Neural cell (in vitro differentiated cells): ENCODE measurements at regions not wholly inside any gene's neighbourhood (a gene's known extent, or its start where the extent isn't known, plus 50 kb on each side); places are given as distances from the start of the nearest gene placed in this dataset.

Experiments used
- H2AFZ ChIP-seq: fragments of 200-600, 300-800 bp; sonication (generic), shearing (Covaris generic); 2 replicates; pipeline ENCODE4 v1.6.0; 2014; ENCODE audit warnings: low read depth, mild to moderate bottlenecking, antibody characterized with exemption, low read length, moderate library complexity
- H3F3A ChIP-seq: fragments of 200-600 bp; shearing (Covaris generic); 2 replicates; pipeline ENCODE4 v1.6.1; 2016; ENCODE audit warnings: mild to moderate bottlenecking, moderate library complexity, mixed read lengths, antibody characterized with exemption, low read length; ENCODE audit not compliant: insufficient read depth, poor library complexity, severe bottlenecking
- H3K27ac ChIP-seq: fragments of 200-600, 300-800 bp; sonication (generic), shearing (Covaris generic); 2 replicates; pipeline ENCODE4 v1.5.1; 2014; ENCODE audit warnings: mild to moderate bottlenecking, low read length, moderate library complexity
- H3K27me3 ChIP-seq: fragments of 300-800, 200-600 bp; sonication (generic), shearing (Covaris generic); 2 replicates; pipeline ENCODE4 v1.6.0; 2014; ENCODE audit warnings: mild to moderate bottlenecking, low read depth, low read length, moderate library complexity; ENCODE audit not compliant: insufficient read depth
- H3K36me3 ChIP-seq: fragments of 300-800, 200-600 bp; sonication (generic), shearing (Covaris generic); 2 replicates; pipeline ENCODE4 v1.5.1; 2014; ENCODE audit warnings: mild to moderate bottlenecking, antibody characterized with exemption, low read length, moderate library complexity; ENCODE audit not compliant: insufficient read depth
- H3K4me2 ChIP-seq: fragments of 300-800, 200-600 bp; sonication (generic), shearing (Covaris generic); 2 replicates; pipeline ENCODE4 v1.6.0; 2014; ENCODE audit warnings: mild to moderate bottlenecking, low read length
- H3K4me3 ChIP-seq: fragments of 300-800, 200-600 bp; sonication (generic), shearing (Covaris generic); 2 replicates; pipeline ENCODE4 v1.5.1; 2014; ENCODE audit warnings: mild to moderate bottlenecking, low read length, moderate library complexity
- H3K79me2 ChIP-seq: fragments of 200-600 bp; shearing (Covaris generic); replicated peaks from 2 replicates; pipeline ENCODE4 v1.6.0; 2014; ENCODE audit warnings: mild to moderate bottlenecking, low read length, moderate library complexity; ENCODE audit not compliant: insufficient read depth
- H3K9ac ChIP-seq: fragments of 300-800, 200-600 bp; sonication (generic), shearing (Covaris generic); 2 replicates; pipeline ENCODE4 v1.6.1; 2016; ENCODE audit warnings: mild to moderate bottlenecking, low read length, mixed read lengths
- H3K9me2 ChIP-seq: fragments of 200-600 bp; shearing (Covaris generic); 2 replicates; pipeline ENCODE4 v1.6.1; 2016; ENCODE audit warnings: mild to moderate bottlenecking, low read length, mixed read lengths; ENCODE audit not compliant: insufficient read depth
- H3K9me3 ChIP-seq: fragments of 200-600, 300-800 bp; sonication (generic), shearing (Covaris generic); 2 replicates; pipeline ENCODE4 v1.6.1; 2016; ENCODE audit warnings: mild to moderate bottlenecking, mixed run types, low read length, moderate library complexity, mixed read lengths
- H4K20me1 ChIP-seq: fragments of 200-600 bp; shearing (Covaris generic); 2 replicates; pipeline ENCODE4 v1.6.1; 2016; ENCODE audit warnings: mild to moderate bottlenecking, mixed run types; ENCODE audit not compliant: insufficient read depth
- CTCF ChIP-seq: fragments of 450-650 bp; IDR thresholded peaks from 2 replicates; pipeline ENCODE4 v1.5.1; 2014; ENCODE audit warnings: antibody characterized with exemption, mild to moderate bottlenecking, moderate library complexity; ENCODE audit not compliant: poor library complexity, severe bottlenecking
- EP300 ChIP-seq: fragments of 450-650 bp; conservative IDR thresholded peaks from 2 replicates; pipeline ENCODE4 v1.6.1; 2014; ENCODE audit warnings: antibody characterized with exemption, mild to moderate bottlenecking, moderate library complexity; ENCODE audit not compliant: poor library complexity, severe bottlenecking
- EZH2 ChIP-seq: fragments of 200-600, 300-800 bp; shearing (Covaris generic), sonication (generic); IDR thresholded peaks from 2 replicates; pipeline ENCODE4 v1.6.1; 2014; ENCODE audit warnings: antibody characterized with exemption, low read length, borderline replicate concordance, mild to moderate bottlenecking; ENCODE audit not compliant: insufficient read depth, poor library complexity, severe bottlenecking
- MXI1 ChIP-seq: fragments of 450-650 bp; conservative IDR thresholded peaks from 2 replicates; pipeline ENCODE4 v1.6.1; 2014; ENCODE audit warnings: antibody characterized with exemption, mild to moderate bottlenecking; ENCODE audit not compliant: poor library complexity, severe bottlenecking
- POLR2AphosphoS5 ChIP-seq: IDR thresholded peaks from 2 replicates; pipeline ENCODE4 v1.6.1; 2012
- RAD21 ChIP-seq: fragments of 450-650 bp; conservative IDR thresholded peaks from 2 replicates; pipeline ENCODE4 v1.6.1; 2014; ENCODE audit warnings: antibody characterized with exemption, mild to moderate bottlenecking, moderate library complexity
- REST ChIP-seq: IDR thresholded peaks from 2 replicates; pipeline ENCODE4 v1.6.1; 2012; ENCODE audit warnings: borderline replicate concordance
- SMC3 ChIP-seq: fragments of 450-650 bp; conservative IDR thresholded peaks from 2 replicates; pipeline ENCODE4 v1.6.1; 2014; ENCODE audit warnings: antibody characterized with exemption, mild to moderate bottlenecking, moderate library complexity; ENCODE audit not compliant: poor library complexity
- TAF1 ChIP-seq: IDR thresholded peaks from 2 replicates; pipeline ENCODE4 v1.6.1; 2012; ENCODE audit warnings: low read depth

GRCh38 chr2:217553202-217553601, 449.6 kb downstream of the TNS1 start:
- Histone ChIP-seq H2AFZ (no peak overlapping the region), H3K9me3 (no peaks in the 10 kb centered on the region), H3K79me2 (no peaks in the 10 kb centered on the region), H3K9me2 (no peaks in the 10 kb centered on the region), H3K4me3 (no peak overlapping the region), H3K36me3 (no peaks in the 10 kb centered on the region), H3F3A (no peaks in the 10 kb centered on the region), H4K20me1 (no peaks in the 10 kb centered on the region), H3K4me2 (no peak overlapping the region), H3K9ac (no peak overlapping the region), H3K27me3 (no peaks in the 10 kb centered on the region), H3K27ac (no peak overlapping the region)
- TF ChIP-seq RAD21: no peak
- no peak for TF ChIP-seq EP300
- no peak for TF ChIP-seq REST
- no peak for TF ChIP-seq EZH2
- no peak for TF ChIP-seq MXI1
- TF ChIP-seq TAF1: no peak
- TF ChIP-seq SMC3: no peak
- no peak for TF ChIP-seq CTCF
- no peak for TF ChIP-seq POLR2AphosphoS5

- Histone ChIP-seq H4K20me1 (no peaks in the 10 kb centered on the region), H3F3A (no peaks in the 10 kb centered on the region), H2AFZ (no peak overlapping the region), H3K27ac (no peak overlapping the region), H3K9me3 (no peaks in the 10 kb centered on the region), H3K4me3 (no peak overlapping the region), H3K9me2 (no peaks in the 10 kb centered on the region), H3K27me3 (no peaks in the 10 kb centered on the region), H3K4me2 (no peak overlapping the region), H3K79me2 (no peaks in the 10 kb centered on the region), H3K36me3 (no peaks in the 10 kb centered on the region), H3K9ac (no peak overlapping the region)
- TF ChIP-seq EZH2: no peak
- no peak for TF ChIP-seq TAF1
- TF ChIP-seq RAD21: no peak
- no peak for TF ChIP-seq POLR2AphosphoS5
- TF ChIP-seq EP300: no peak
- no peak for TF ChIP-seq REST
- TF ChIP-seq SMC3: no peak
- TF ChIP-seq MXI1: no peak
- TF ChIP-seq CTCF: no peak
Observed at GRCh38 chr2:217552081-217552480, 450.7 kb downstream of the TNS1 start.
